ENCODE measurements at regions not wholly inside any gene's neighbourhood (a gene's known extent, or its start where the extent isn't known, plus 50 kb on each side); places are given as distances from the start of the nearest gene placed in this dataset.

- DNase-seq = no peak
Measured at GRCh38 chr6:19424853-19425252, 412.3 kb upstream of the ID4 start.

DNA sequence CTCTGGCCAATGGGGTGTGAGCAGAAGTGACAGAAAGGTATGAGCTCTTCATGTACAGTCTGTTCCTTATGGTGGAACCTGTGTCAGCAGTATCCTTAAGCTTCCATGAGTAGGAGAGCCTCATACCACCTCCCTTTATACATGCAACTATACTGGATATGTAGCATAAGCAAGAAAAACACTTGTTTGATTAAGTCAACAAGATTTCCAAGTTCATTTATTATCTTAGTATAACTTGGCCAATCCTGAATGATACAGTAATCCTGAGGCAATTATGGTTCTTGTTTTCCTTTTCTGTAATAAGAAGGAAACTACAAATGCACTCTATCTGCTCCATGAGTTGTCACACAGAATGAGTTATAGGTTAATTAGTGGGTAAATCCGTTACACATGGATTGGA, 409.6 kb upstream of the ID4 start:
- DNase-seq = no peak

GRCh38 chr6:19432966-19433498, 404.1 kb upstream of the ID4 start:
- peak; percentile 69 for DNase-seq

GRCh38 chr6:19434065-19434464, 403.1 kb upstream of the ID4 start:
- DNase-seq = peak; percentile 53

- DNase-seq = no peak
Measured at GRCh38 chr6:19435755-19436154, 401.4 kb upstream of the ID4 start.

- no peak for DNase-seq
Measured at GRCh38 chr6:19438566-19439353, 398.4 kb upstream of the ID4 start.

- DNase-seq = no peak
Measured at GRCh38 chr6:19440531-19440930, 396.6 kb upstream of the ID4 start.

DNA sequence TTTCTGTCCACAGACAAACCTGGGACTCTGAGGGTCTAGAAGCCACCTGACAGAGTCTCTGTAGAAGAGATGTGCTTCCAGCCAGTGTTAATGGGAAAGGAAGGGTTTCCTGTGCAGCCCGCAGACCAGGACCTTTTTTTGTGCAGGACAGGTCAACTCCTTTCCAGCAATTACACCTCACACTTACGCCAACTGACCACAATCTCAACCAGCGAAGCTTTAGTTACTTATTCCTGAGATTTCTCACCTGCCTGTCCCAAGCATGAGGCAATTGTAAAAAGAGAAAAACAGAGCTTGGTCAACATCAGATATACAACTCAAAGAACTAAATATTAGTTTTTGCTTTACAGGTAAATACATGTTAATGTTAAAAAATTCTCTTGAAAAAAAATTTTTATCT, 393.8 kb upstream of the ID4 start:
- no peak for DNase-seq

- no peak for DNase-seq
Measured at GRCh38 chr6:19444041-19444440, 393.1 kb upstream of the ID4 start.

GRCh38 chr6:19444481-19444880, 392.7 kb upstream of the ID4 start:
- no peak for DNase-seq

DNA sequence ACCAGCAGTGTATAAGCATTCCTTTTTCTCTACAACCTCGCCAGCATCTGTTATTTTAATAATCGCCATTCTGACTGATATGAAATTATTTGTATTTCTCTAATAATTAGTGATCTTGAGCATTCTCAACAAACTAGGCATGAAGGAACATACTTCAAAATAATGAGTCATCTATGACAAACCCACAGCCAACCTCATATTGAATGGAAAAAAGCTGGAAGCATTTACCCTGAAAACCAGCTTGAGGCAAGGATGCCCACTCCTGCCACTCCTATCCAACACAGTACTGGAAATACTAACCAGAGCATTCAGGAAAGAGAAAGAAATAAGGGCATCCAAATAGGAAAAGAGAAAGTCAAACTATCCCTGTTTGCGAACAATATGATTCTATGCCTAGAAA, 390.6 kb upstream of the ID4 start:
- DNase-seq = no peak

DNA sequence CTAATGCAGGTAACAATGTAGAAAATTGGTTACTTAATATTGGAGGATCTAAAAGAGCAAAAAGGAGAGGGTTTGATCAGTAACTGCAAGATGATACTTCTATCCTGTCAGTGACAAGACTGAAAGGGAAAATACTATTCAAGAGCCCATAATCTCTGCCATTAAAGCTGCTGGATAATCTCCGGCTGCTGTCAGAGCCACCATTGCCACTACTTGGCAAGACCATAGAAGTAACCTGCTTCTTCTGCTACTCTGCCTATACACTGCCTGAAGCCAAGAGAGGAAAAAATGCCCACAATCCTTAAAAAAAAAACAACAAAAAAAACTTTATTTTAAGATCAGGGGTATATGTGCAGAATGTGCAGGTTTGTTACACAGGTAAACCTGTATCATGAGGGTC, 386.5 kb upstream of the ID4 start:
- no peak for DNase-seq

DNA sequence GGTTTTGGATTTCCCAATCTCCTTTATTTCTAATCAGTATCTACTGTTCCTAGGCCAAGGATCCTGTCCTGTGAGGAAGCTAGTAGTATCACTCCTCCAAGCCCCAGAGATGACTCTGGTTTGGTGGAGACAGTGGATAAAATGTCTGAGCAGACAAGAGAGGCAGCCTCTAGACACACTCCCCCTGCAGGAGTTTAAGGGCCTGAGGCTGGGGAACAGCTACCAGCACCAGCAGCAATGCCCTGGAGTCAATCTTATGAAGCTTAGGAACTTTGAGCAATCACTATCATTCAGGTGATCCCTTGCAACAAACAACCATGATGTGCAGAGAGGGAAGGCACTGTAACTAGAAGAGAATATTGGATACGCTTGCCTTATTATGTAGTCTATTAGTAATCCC, 384.7 kb upstream of the ID4 start:
- no peak for DNase-seq

- no peak for DNase-seq
Measured at GRCh38 chr6:19454001-19454720, 383.0 kb upstream of the ID4 start.

DNA sequence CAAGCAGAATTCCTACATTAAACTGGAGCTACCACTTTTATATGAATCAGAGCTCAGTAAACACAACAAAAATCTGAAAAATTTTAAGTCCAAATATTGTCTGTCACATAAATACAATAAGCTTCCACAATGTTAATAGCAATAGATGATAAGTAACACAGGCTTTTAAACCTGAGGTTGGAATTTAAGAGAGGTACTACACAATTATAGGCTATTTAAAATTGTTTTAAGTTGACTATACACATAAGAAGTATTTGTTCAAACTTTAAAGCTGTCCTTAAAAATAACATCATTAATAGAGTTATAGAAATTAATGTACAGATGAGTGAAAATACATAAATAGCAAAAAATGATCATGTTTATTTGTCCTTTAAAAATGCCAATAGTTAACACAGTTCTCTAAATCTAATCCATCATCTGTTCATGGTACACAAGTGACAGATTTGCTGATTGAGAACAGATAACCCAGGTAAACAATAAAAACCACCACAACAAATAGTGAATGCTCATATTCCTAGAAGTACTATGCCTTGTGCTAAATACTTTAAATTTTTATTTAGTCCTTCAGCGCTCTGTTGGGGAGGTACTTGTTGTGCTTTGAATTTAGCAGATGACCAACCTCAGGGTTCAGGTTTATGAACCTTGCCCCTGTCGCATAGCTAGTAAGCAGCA, 382.3 kb upstream of the ID4 start:
- no peak for DNase-seq

GRCh38 chr6:19463250-19463649, 373.9 kb upstream of the ID4 start:
- DNase-seq = peak; percentile 47

GRCh38 chr6:19463925-19464324, 373.2 kb upstream of the ID4 start:
- DNase-seq = no peak

- peak; percentile 79 for DNase-seq
Measured at GRCh38 chr6:19465256-19465655, 371.9 kb upstream of the ID4 start.

- peak; percentile 55 for DNase-seq
Measured at GRCh38 chr6:19465760-19466159, 371.4 kb upstream of the ID4 start.

DNA sequence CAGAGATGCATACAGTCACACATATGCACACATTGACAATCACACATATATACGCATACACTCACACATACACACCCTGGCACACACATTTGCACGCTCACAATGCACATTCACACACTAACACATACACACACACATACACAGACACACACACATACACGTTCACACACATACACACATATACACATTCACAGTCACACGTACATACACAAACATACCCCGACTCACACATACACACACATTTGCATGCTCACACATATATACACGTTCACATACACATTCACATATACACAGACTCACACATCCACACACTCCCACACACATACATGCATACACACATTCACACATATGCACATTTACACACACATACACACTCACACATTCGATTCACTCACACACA, 366.8 kb upstream of the ID4 start:
- no peak for DNase-seq

GRCh38 chr6:19472153-19472552, 365.0 kb upstream of the ID4 start:
- no peak for DNase-seq

- no peak for DNase-seq
Measured at GRCh38 chr6:19472850-19473249, 364.3 kb upstream of the ID4 start.

DNA sequence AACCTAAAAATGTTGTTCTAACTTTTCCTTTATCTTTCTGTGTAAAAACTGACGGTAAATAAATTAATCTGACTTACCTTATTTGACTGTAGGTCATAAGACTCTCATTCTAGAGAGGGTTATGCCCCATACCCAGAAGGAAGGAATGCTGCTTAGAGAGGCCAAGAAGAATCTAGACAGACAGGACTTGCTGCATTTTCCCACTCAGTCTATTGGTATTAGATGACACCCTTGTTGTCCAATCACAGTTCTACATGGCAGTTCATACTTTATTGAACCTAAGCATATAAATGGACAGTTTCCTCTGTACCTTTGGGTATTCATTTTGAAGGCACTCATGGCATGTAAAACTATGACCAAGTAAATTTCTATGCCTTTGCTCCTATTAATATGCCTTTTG, 359.6 kb upstream of the ID4 start:
- DNase-seq = no peak

GRCh38 chr6:19478273-19478672, 358.9 kb upstream of the ID4 start:
- no peak for DNase-seq

Measured in NCI-H2029 (cell line).